ENCODE measurements at regions not wholly inside any gene's neighbourhood (a gene's known extent, or its start where the extent isn't known, plus 50 kb on each side); places are given as distances from the start of the nearest gene placed in this dataset.

GRCh38 chr10:36256948-36257356 is 614.9 kb upstream of the FZD8 start:
- ChIA-PET CTCF (no interaction called here), POLR2A (no interaction called here), SMC1A (ENCODE audit: uncharacterized antibody, unreplicated experiment) (no interaction called here), RAD21 (ENCODE audit: unreplicated experiment) (no interaction called here)
- Histone ChIP-seq H3K36me3 (ENCODE audit: control insufficient read depth in 2 of 2, insufficient read depth in 2 of 2, low read length in 1 of 2) (no peaks in the 10 kb centered on the region), H3K27me3 (replicated peaks in 1 of 2; ENCODE audit: control insufficient read depth in 2 of 2, insufficient read depth in 2 of 2, low read length in 1 of 2) (no peaks in the 10 kb centered on the region), H3K9me3 (replicated peaks; ENCODE audit: control insufficient read depth, insufficient read depth, low read length) (no peaks in the 10 kb centered on the region), H2AFZ (ENCODE audit: control insufficient read depth, low read depth, low read length) (no peak overlapping the region), H3K9ac (ENCODE audit: control insufficient read depth, insufficient read depth, low read length) (no peak overlapping the region), H3K4me2 (ENCODE audit: control insufficient read depth, insufficient read depth) (no peak overlapping the region), H3K4me3 (no peak overlapping the region), H3K4me1 (ENCODE audit: control insufficient read depth, insufficient read depth, low read length) (no peaks in the 10 kb centered on the region), H3K79me2 (ENCODE audit: control insufficient read depth, insufficient read depth, low read length) (no peaks in the 10 kb centered on the region), H4K20me1 (ENCODE audit: control insufficient read depth, insufficient read depth) (no peaks in the 10 kb centered on the region), H3K27ac (ENCODE audit: control insufficient read depth, insufficient read depth) (no peak overlapping the region)
- ATAC-seq: no peak
- in situ Hi-C loops (cut with MboI): no loop called here
- DNase-seq (ENCODE audit: low read depth, low spot score): no peak
- no peak for TF ChIP-seq TARDBP (IDR thresholded peaks at IDR 0.05; ENCODE audit: borderline replicate concordance)
- intact Hi-C loops (cut with micrococcal nuclease; ENCODE audit: unreplicated experiment): no loop called here
- BruUV-seq (replicated peaks): no TSS peak
- 0% methylated on average over 2 of the region's 2 CpGs for WGBS (ENCODE audit: insufficient coverage, insufficient replicate concordance, low lambda C conversion rate, missing lambda C conversion rate)
- FAIRE-seq: no peak

GRCh38 chr10:36256166-36256565 is 614.1 kb upstream of the FZD8 start:
- H3K4me2 ChIP-seq (ENCODE audit: control insufficient read depth, insufficient read depth): no peak overlapping the region
- no peaks in the 10 kb centered on the region for H3K79me2 ChIP-seq (ENCODE audit: control insufficient read depth, insufficient read depth, low read length)
- ATAC-seq (no peak), DNase-seq (ENCODE audit: low read depth, low spot score) (no peak), FAIRE-seq (no peak)
- no peak overlapping the region for H2AFZ ChIP-seq (ENCODE audit: control insufficient read depth, low read depth, low read length)
- no peaks in the 10 kb centered on the region for H3K4me1 ChIP-seq (ENCODE audit: control insufficient read depth, insufficient read depth, low read length)
- no peak overlapping the region for H3K9ac ChIP-seq (ENCODE audit: control insufficient read depth, insufficient read depth, low read length)
- BruUV-seq (replicated peaks): no TSS peak
- H3K4me3 ChIP-seq: no peak overlapping the region
- no peaks in the 10 kb centered on the region for H3K27me3 ChIP-seq (replicated peaks in 1 of 2; ENCODE audit: control insufficient read depth in 2 of 2, insufficient read depth in 2 of 2, low read length in 1 of 2)
- ChIA-PET POLR2A (no interaction called here), RAD21 (ENCODE audit: unreplicated experiment) (no interaction called here), CTCF (no interaction called here), SMC1A (ENCODE audit: uncharacterized antibody, unreplicated experiment) (no interaction called here)
- H3K36me3 ChIP-seq (ENCODE audit: control insufficient read depth in 2 of 2, insufficient read depth in 2 of 2, low read length in 1 of 2): no peaks in the 10 kb centered on the region
- TF ChIP-seq SMAD1 (IDR thresholded peaks at IDR 0.05; ENCODE audit: low read depth, partially characterized antibody) (no peak), POLR2A (IDR thresholded peaks at IDR 0.05; ENCODE audit: low read depth, low read length) (no peak), BCLAF1 (IDR thresholded peaks at IDR 0.05) (no peak), FOXK2 (IDR thresholded peaks at IDR 0.05) (no peak), FOS (IDR thresholded peaks at IDR 0.05; ENCODE audit: borderline replicate concordance, extremely low read depth, insufficient read length) (no peak)
- in situ Hi-C loops (cut with MboI): no loop called here
- no peaks in the 10 kb centered on the region for H3K9me3 ChIP-seq (replicated peaks; ENCODE audit: control insufficient read depth, insufficient read depth, low read length)
- H4K20me1 ChIP-seq (ENCODE audit: control insufficient read depth, insufficient read depth): no peaks in the 10 kb centered on the region
- intact Hi-C loops (cut with micrococcal nuclease; ENCODE audit: unreplicated experiment): no loop called here
- H3K27ac ChIP-seq (ENCODE audit: control insufficient read depth, insufficient read depth): no peak overlapping the region
- 0% methylated on average over 2 of the region's 2 CpGs for WGBS (ENCODE audit: insufficient coverage, insufficient replicate concordance, low lambda C conversion rate, missing lambda C conversion rate)
